ENCODE measurements at regions not wholly inside any gene's neighbourhood (a gene's known extent, or its start where the extent isn't known, plus 50 kb on each side); places are given as distances from the start of the nearest gene placed in this dataset.

DNA sequence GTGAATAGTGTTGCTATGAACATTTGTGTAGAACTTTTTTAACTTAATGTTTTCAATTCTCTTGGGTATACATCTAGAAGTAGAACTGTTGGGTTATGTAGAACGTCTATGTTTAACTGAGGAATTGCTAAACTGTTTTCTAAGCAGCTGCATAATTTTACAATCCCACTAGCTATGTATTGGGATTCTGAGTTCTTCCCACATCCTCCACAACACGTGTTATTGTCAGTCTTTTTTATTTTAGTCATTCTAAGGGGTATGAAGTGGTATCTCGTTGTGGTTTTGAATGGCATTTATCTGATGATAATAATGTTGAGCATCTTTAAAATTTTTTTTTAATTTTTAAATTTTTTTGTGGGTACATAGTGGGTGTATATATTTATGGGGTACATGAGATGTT lies 55.0 kb upstream of the NPHP3 start:
- TF ChIP-seq, protein P1, sequence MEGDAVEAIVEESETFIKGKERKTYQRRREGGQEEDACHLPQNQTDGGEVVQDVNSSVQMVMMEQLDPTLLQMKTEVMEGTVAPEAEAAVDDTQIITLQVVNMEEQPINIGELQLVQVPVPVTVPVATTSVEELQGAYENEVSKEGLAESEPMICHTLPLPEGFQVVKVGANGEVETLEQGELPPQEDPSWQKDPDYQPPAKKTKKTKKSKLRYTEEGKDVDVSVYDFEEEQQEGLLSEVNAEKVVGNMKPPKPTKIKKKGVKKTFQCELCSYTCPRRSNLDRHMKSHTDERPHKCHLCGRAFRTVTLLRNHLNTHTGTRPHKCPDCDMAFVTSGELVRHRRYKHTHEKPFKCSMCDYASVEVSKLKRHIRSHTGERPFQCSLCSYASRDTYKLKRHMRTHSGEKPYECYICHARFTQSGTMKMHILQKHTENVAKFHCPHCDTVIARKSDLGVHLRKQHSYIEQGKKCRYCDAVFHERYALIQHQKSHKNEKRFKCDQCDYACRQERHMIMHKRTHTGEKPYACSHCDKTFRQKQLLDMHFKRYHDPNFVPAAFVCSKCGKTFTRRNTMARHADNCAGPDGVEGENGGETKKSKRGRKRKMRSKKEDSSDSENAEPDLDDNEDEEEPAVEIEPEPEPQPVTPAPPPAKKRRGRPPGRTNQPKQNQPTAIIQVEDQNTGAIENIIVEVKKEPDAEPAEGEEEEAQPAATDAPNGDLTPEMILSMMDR (IDR thresholded peaks at IDR 0.05): no peak
- no peak for TF ChIP-seq POLR2A (IDR thresholded peaks at IDR 0.05)

All from testis (tissue), 2 donors.